Cardiac fibroblast (primary cell): ENCODE measurements at regions not wholly inside any gene's neighbourhood (a gene's known extent, or its start where the extent isn't known, plus 50 kb on each side); places are given as distances from the start of the nearest gene placed in this dataset.

Experiments
- DNase-seq, 2 donors: peaks; one replicate each; pipeline versions ENCODE4 v3.0.0 to v3.0.0-alpha.2; 2010; ENCODE audit warnings: low read depth in 2 of 2
- H3K4me3 ChIP-seq, 2 donors: replicated peaks in 1 of 2; 1 replicate in 1 of 2; 2 replicates in 1 of 2; pipeline ENCODE4 v1.5.1; 2011; ENCODE audit warnings: low read depth in 2 of 2, low read length in 2 of 2, mild to moderate bottlenecking in 2 of 2, moderate library complexity in 1 of 2
- TF ChIP-seq, protein P1 (sequence below): IDR thresholded peaks from one replicate; pipeline ENCODE4 v1.5.1; 2011; ENCODE audit warnings: low read depth, mild to moderate bottlenecking, low read length, inconsistent platforms

DNA sequence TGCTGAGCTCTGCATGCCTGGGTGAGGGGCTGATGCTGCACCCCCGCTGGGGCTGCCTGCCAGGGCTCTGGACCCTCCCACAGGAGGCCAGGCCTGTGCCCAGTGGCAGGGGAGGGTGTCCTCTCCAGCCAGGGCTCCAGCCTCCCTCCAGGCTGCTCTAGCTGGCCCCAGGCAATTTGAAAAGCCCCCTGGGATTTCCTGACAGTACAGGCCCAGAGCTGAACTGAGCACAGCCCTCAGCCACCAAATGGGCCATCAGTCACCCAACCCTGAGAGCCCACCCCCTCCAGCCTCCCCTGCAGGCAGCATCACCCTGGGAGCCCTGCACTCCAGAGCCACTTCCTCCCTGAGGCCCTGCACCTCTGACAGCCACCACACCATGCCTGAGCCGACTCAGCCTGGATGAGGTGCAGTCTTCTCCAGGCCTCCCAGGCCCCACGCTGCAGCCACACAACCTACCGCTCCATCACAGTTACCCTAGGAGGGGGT is 101.8 kb upstream of the RET start:
- TF ChIP-seq, protein P1, sequence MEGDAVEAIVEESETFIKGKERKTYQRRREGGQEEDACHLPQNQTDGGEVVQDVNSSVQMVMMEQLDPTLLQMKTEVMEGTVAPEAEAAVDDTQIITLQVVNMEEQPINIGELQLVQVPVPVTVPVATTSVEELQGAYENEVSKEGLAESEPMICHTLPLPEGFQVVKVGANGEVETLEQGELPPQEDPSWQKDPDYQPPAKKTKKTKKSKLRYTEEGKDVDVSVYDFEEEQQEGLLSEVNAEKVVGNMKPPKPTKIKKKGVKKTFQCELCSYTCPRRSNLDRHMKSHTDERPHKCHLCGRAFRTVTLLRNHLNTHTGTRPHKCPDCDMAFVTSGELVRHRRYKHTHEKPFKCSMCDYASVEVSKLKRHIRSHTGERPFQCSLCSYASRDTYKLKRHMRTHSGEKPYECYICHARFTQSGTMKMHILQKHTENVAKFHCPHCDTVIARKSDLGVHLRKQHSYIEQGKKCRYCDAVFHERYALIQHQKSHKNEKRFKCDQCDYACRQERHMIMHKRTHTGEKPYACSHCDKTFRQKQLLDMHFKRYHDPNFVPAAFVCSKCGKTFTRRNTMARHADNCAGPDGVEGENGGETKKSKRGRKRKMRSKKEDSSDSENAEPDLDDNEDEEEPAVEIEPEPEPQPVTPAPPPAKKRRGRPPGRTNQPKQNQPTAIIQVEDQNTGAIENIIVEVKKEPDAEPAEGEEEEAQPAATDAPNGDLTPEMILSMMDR = no peak
- DNase-seq = no peak
- no peak overlapping the region for H3K4me3 ChIP-seq

- no peak overlapping the region for H3K4me3 ChIP-seq
- DNase-seq = no peak
- TF ChIP-seq, protein P1 = no peak
Measured at GRCh38 chr10:42975558-42976340, 101.1 kb upstream of the RET start.

DNA sequence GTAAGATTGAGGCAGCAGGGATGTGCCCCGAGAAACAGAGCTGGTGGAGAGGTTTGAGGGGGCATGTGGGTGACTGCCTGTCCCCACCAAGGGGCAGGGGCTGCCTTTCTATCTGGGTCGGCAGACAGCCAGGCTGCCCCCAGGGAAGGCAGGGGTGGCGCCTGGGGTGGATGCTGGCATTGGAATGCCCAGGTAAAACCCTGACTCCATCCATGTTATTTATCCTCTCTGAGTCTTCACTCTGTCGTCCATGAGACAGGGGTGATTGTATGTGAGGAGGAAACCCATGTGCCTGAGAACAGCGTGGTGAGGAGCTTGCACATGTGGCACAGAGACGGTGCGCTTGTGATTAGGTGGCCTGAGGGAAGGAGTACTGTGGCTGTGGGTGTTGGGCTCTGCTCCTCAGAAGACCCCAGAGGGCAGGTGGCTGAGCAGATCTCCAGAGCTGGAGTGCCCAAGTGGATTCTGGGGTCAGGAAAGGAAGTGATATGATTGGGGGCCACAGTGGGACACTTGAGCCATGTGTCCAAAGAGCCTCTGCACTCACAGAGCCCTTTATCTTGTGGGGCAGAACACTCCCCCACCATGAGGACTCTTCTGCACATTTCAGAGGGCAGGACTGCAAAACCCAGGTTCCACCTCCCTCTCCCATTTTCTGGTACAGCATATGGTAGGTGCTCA is 100.4 kb upstream of the RET start:
- TF ChIP-seq, protein P1 = no peak
- H3K4me3 ChIP-seq = no peak overlapping the region
- DNase-seq = no peak

- no peak for DNase-seq
- TF ChIP-seq, protein P1 = no peak
- H3K4me3 ChIP-seq = no peak overlapping the region
Measured at GRCh38 chr10:42977032-42977416, 99.8 kb upstream of the RET start.

GRCh38 chr10:42979181-42979580 is 97.7 kb upstream of the RET start:
- no peak for DNase-seq
- TF ChIP-seq, protein P1 = no peak
- no peak overlapping the region for H3K4me3 ChIP-seq

GRCh38 chr10:42979721-42980467 is 97.0 kb upstream of the RET start:
- no peak for DNase-seq
- no peak overlapping the region for H3K4me3 ChIP-seq
- TF ChIP-seq, protein P1 = no peak
